ENCODE measurements at regions not wholly inside any gene's neighbourhood (a gene's known extent, or its start where the extent isn't known, plus 50 kb on each side); places are given as distances from the start of the nearest gene placed in this dataset.
A peak's percentile ranks its signal among the peaks of the same experiment; 100 is the strongest.

- no peak for TF ChIP-seq CTCF (IDR thresholded peaks at IDR 0.05; ENCODE audit: low read depth, low read length)
- Histone ChIP-seq H3K27me3 (0 out of 2 replicates have a peak, but pooled peaks cover 3% of the 10 kb centered on the region), H3K4me1 (no peaks in the 10 kb centered on the region), H3K4me3 (ENCODE audit: low read depth, low read length) (no peak overlapping the region), H3K9me3 (no peaks in the 10 kb centered on the region), H3K36me3 (no peaks in the 10 kb centered on the region)
- DNase-seq, result no peak
Measured at GRCh38 chr15:69781411-69782125, 316.1 kb downstream of the TLE3 start.

- H3K27me3 ChIP-seq, result 0 out of 2 replicates have a peak, but pooled peaks cover under 1% of the 10 kb centered on the region
- no peak for DNase-seq
- no peaks in the 10 kb centered on the region for H3K4me1 ChIP-seq
- H3K4me3 ChIP-seq (ENCODE audit: low read depth, low read length), result no peak overlapping the region
- H3K36me3 ChIP-seq, result no peaks in the 10 kb centered on the region
- TF ChIP-seq CTCF (IDR thresholded peaks at IDR 0.05; ENCODE audit: low read depth, low read length), result no peak
- no peaks in the 10 kb centered on the region for H3K9me3 ChIP-seq
Measured at GRCh38 chr15:69782139-69782658, 315.5 kb downstream of the TLE3 start.

- DNase-seq, result peak; percentile 74
- H3K4me3 ChIP-seq (ENCODE audit: low read depth, low read length), result peak overlapping the region; percentile 32
- TF ChIP-seq CTCF (IDR thresholded peaks at IDR 0.05; ENCODE audit: low read depth, low read length), result no peak
Measured at GRCh38 chr15:69782809-69783208, 314.9 kb downstream of the TLE3 start.

GRCh38 chr15:69783211-69783610 is 314.5 kb downstream of the TLE3 start:
- peak; percentile 45 for DNase-seq
- H3K9me3 ChIP-seq, result no peaks in the 10 kb centered on the region
- H3K4me3 ChIP-seq (ENCODE audit: low read depth, low read length), result peak overlapping the region; percentile 32
- no peaks in the 10 kb centered on the region for H3K36me3 ChIP-seq
- H3K4me1 ChIP-seq, result no peaks in the 10 kb centered on the region
- H3K27me3 ChIP-seq, result no peaks in the 10 kb centered on the region
- TF ChIP-seq CTCF (IDR thresholded peaks at IDR 0.05; ENCODE audit: low read depth, low read length), result no peak

More at GRCh38 chr15:69782809-69783208, 314.9 kb downstream of the TLE3 start:
- no peaks in the 10 kb centered on the region for H3K36me3 ChIP-seq
- H3K27me3 ChIP-seq, result no peaks in the 10 kb centered on the region
- no peaks in the 10 kb centered on the region for H3K4me1 ChIP-seq
- no peaks in the 10 kb centered on the region for H3K9me3 ChIP-seq

- Histone ChIP-seq H3K4me1 (no peaks in the 10 kb centered on the region), H3K27me3 (no peaks in the 10 kb centered on the region), H3K4me3 (ENCODE audit: low read depth, low read length) (no peak overlapping the region), H3K36me3 (no peaks in the 10 kb centered on the region), H3K9me3 (no peaks in the 10 kb centered on the region)
- DNase-seq, result no peak
- no peak for TF ChIP-seq CTCF (IDR thresholded peaks at IDR 0.05; ENCODE audit: low read depth, low read length)
Measured at GRCh38 chr15:69784798-69785566, 312.7 kb downstream of the TLE3 start.

Measured in BE2C (cell line).